ENCODE measurements at regions not wholly inside any gene's neighbourhood (a gene's known extent, or its start where the extent isn't known, plus 50 kb on each side); places are given as distances from the start of the nearest gene placed in this dataset.

- TF ChIP-seq HIC2 (CRISPR knock-in tag; IDR thresholded peaks at IDR 0.05; ENCODE audit: low read depth) (no peak), PPARG (CRISPR knock-in tag; conservative IDR thresholded peaks at IDR 0.05) (peak; percentile 84), SMARCC2 (IDR thresholded peaks at IDR 0.05) (no peak), ADNP (CRISPR knock-in tag; IDR thresholded peaks at IDR 0.05) (no peak), ZNF720 (CRISPR knock-in tag; IDR thresholded peaks at IDR 0.05) (no peak), MEIS2 (CRISPR knock-in tag; IDR thresholded peaks at IDR 0.05) (peak; percentile 95), MLLT10 (CRISPR knock-in tag; IDR thresholded peaks at IDR 0.05) (no peak), ZNF143 (CRISPR knock-in tag; IDR thresholded peaks at IDR 0.05) (no peak), ZFP36L2 (CRISPR knock-in tag; IDR thresholded peaks at IDR 0.05) (no peak), ZNF296 (CRISPR knock-in tag; conservative IDR thresholded peaks at IDR 0.05) (no peak), ZNF891 (CRISPR knock-in tag; IDR thresholded peaks at IDR 0.05) (no peak), MED1 (CRISPR knock-in tag; IDR thresholded peaks at IDR 0.05) (peak; percentile 81), CSRNP1 (CRISPR knock-in tag; IDR thresholded peaks at IDR 0.05) (no peak), CCDC6 (CRISPR knock-in tag; IDR thresholded peaks at IDR 0.05) (peak; percentile 81), MTA3 (CRISPR knock-in tag; IDR thresholded peaks at IDR 0.05) (no peak), ZNF329 (CRISPR knock-in tag; IDR thresholded peaks at IDR 0.05; ENCODE audit: low read depth) (no peak), TRIM24 (CRISPR knock-in tag; IDR thresholded peaks at IDR 0.05) (0 out of 2 replicates have a peak, but pooled peaks have one; percentile 41)
- TF ChIP-seq, protein P1, sequence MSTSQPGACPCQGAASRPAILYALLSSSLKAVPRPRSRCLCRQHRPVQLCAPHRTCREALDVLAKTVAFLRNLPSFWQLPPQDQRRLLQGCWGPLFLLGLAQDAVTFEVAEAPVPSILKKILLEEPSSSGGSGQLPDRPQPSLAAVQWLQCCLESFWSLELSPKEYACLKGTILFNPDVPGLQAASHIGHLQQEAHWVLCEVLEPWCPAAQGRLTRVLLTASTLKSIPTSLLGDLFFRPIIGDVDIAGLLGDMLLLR (CRISPR knock-in tag; IDR thresholded peaks at IDR 0.05), result no peak
- TF ChIP-seq, protein P2, sequence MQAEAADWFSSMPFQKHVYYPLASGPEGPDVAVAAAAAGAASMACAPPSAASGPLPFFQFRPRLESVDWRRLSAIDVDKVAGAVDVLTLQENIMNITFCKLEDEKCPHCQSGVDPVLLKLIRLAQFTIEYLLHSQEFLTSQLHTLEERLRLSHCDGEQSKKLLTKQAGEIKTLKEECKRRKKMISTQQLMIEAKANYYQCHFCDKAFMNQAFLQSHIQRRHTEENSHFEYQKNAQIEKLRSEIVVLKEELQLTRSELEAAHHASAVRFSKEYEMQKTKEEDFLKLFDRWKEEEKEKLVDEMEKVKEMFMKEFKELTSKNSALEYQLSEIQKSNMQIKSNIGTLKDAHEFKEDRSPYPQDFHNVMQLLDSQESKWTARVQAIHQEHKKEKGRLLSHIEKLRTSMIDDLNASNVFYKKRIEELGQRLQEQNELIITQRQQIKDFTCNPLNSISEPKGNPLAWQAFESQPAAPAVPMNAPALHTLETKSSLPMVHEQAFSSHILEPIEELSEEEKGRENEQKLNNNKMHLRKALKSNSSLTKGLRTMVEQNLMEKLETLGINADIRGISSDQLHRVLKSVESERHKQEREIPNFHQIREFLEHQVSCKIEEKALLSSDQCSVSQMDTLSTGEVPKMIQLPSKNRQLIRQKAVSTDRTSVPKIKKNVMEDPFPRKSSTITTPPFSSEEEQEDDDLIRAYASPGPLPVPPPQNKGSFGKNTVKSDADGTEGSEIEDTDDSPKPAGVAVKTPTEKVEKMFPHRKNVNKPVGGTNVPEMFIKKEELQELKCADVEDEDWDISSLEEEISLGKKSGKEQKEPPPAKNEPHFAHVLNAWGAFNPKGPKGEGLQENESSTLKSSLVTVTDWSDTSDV (CRISPR knock-in tag; IDR thresholded peaks at IDR 0.05), result no peak
- TF ChIP-seq, protein P3, sequence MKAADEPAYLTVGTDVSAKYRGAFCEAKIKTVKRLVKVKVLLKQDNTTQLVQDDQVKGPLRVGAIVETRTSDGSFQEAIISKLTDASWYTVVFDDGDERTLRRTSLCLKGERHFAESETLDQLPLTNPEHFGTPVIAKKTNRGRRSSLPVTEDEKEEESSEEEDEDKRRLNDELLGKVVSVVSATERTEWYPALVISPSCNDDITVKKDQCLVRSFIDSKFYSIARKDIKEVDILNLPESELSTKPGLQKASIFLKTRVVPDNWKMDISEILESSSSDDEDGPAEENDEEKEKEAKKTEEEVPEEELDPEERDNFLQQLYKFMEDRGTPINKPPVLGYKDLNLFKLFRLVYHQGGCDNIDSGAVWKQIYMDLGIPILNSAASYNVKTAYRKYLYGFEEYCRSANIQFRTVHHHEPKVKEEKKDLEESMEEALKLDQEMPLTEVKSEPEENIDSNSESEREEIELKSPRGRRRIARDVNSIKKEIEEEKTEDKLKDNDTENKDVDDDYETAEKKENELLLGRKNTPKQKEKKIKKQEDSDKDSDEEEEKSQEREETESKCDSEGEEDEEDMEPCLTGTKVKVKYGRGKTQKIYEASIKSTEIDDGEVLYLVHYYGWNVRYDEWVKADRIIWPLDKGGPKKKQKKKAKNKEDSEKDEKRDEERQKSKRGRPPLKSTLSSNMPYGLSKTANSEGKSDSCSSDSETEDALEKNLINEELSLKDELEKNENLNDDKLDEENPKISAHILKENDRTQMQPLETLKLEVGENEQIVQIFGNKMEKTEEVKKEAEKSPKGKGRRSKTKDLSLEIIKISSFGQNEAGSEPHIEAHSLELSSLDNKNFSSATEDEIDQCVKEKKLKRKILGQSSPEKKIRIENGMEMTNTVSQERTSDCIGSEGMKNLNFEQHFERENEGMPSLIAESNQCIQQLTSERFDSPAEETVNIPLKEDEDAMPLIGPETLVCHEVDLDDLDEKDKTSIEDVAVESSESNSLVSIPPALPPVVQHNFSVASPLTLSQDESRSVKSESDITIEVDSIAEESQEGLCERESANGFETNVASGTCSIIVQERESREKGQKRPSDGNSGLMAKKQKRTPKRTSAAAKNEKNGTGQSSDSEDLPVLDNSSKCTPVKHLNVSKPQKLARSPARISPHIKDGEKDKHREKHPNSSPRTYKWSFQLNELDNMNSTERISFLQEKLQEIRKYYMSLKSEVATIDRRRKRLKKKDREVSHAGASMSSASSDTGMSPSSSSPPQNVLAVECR (CRISPR knock-in tag; IDR thresholded peaks at IDR 0.05; ENCODE audit: borderline replicate concordance), result peak; percentile 57; the same call in 1 of the 2 replicates
These were observed 51.0 kb upstream of the BARX2 start (continued) for GRCh38 chr11:129324533-129325175.

Measured in HepG2 (cell line).